HG03442 (cell line): ENCODE measurements at regions not wholly inside any gene's neighbourhood (a gene's known extent, or its start where the extent isn't known, plus 50 kb on each side); places are given as distances from the start of the nearest gene placed in this dataset.

Experiments used
- ATAC-seq: cut with Tn5 transposase; IDR thresholded peaks from one replicate; pipeline ENCODE4 v1.9.1; 2021; ENCODE audit warnings: mild to moderate bottlenecking, moderate library complexity; ENCODE audit not compliant: unreplicated experiment

- ATAC-seq = no peak
These were observed 804.7 kb upstream of the SLITRK1 start for GRCh38 chr13:84686973-84687372.

GRCh38 chr13:84686458-84686857 lies 804.2 kb upstream of the SLITRK1 start:
- ATAC-seq = no peak

DNA sequence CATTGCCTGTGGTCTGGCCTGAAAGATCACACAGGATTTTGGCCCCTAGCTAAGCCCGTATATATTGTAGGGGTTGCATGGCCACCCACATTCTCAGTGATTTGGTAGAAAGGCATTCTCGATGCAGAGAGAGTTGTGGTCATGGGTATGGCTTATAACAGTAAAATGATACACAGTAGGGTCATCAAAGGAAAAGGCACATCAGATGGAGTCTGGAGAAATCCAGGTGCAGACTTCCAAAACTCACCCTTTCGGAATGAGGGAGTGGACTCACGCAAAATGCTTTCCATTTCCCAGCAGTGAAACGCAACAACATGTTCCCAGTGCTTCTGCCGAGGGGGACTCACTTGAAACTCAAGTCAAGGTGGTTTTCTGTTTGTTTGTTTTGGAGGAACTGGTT lies 802.5 kb upstream of the SLITRK1 start:
- no peak for ATAC-seq

GRCh38 chr13:84684048-84684662 lies 801.9 kb upstream of the SLITRK1 start:
- ATAC-seq = no peak

GRCh38 chr13:84683448-84683847 lies 801.2 kb upstream of the SLITRK1 start:
- no peak for ATAC-seq

GRCh38 chr13:84677836-84678235 lies 795.6 kb upstream of the SLITRK1 start:
- no peak for ATAC-seq

GRCh38 chr13:84672616-84673015 lies 790.3 kb upstream of the SLITRK1 start:
- ATAC-seq = no peak

GRCh38 chr13:84670245-84670644 lies 788.0 kb upstream of the SLITRK1 start:
- ATAC-seq = no peak

- ATAC-seq = no peak
These were observed 786.4 kb upstream of the SLITRK1 start for GRCh38 chr13:84668637-84669036.

- ATAC-seq = no peak
These were observed 780.2 kb upstream of the SLITRK1 start for GRCh38 chr13:84662491-84662890.

GRCh38 chr13:84661718-84662117 lies 779.4 kb upstream of the SLITRK1 start:
- ATAC-seq = no peak

GRCh38 chr13:84659359-84659661 lies 777.0 kb upstream of the SLITRK1 start:
- no peak for ATAC-seq

DNA sequence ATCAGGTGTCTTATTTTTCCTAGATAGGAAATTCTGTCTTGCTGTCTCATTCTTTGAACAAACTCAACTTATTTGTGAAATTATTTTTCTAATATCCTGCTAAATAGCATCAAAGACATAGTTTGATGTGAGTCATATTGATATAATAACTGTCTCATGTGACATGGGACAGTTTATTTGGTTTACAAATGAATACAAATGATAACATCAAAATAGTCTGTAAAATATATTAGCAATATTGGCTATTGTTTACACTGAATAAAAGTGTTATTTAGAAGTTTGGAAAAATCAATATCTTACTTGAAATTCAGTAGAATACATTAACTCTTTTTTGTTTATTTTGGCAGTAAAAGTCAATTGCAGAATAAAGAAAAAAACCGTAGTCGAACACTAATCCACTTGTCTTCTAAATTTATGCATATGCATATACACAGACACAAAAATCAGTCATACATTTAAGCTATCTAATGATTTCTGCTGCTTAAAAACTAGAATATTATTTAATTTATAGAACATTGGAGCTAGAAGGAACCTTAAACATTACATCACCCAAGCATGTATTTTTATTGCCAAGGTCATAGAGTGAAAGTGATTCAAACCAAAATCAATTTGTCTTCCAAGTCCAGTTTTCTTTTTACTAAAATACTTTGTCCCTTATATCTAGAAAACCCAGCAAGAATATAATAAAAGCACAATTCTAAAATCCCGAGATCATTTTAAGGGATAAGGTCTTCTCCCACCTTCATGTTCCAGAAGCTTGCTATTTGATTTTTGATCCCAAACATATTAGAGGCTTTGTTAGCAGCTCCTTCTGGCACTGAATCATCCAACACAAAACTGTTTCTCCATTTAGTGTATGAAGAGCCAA lies 776.5 kb upstream of the SLITRK1 start:
- no peak for ATAC-seq

GRCh38 chr13:84655677-84656076 lies 773.4 kb upstream of the SLITRK1 start:
- ATAC-seq = no peak

DNA sequence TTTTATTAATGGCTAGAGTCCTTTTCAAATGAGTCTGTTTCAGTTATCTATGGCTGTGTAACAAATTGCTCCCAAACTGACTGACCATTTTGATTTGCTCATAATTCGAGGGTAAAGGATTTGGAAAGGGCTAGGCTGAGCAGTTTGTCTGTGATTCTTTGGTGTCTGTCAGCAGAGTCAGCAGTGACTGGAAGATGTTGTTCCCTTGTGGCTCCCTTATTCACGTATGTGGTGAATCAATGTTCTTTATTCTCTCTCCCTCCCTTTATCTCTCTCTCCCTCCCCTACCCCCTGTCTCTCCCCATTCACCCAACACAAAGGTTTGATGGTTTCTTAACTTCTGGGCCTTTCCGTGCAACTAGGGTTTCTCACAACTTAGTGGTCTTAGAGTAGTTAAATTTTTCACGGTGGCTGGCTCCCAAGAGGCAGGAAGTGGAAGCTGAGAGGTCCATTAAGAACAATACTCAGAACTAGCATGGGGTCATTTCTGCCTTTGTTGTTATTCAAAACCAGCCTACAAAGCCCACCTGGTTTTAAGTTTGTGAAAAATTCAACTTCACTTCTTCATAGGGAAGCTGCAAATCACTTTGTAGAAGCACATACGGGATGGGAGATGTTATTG lies 772.5 kb upstream of the SLITRK1 start:
- ATAC-seq = no peak

DNA sequence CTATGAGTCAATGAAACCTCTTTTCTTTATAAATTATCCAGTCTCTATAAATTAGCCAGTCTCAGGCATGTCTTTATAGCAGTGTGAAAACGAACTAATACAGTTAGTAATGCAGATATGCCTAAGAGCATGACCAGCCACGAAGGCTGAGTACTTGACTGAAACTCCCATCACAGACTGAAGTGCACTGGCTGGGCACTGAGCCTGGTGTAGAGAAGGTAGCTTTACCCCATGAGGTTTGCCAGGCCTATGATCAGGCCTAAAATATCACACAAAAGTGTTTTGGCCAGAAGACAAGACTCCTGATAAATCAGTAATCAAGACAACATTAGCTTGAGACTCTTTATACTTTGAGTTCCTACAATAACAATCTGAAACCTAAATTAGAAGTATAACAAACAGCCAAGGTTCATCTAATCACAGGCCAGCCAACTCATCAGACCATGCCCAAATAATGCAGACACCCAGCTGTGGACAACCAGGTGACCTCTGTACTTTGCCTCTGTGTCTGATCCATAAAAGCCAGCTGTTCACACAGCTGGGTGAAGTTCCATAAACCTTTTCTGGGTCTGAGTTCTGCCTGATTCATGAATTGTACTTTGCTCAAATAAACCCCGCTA lies 771.8 kb upstream of the SLITRK1 start:
- ATAC-seq = no peak

DNA sequence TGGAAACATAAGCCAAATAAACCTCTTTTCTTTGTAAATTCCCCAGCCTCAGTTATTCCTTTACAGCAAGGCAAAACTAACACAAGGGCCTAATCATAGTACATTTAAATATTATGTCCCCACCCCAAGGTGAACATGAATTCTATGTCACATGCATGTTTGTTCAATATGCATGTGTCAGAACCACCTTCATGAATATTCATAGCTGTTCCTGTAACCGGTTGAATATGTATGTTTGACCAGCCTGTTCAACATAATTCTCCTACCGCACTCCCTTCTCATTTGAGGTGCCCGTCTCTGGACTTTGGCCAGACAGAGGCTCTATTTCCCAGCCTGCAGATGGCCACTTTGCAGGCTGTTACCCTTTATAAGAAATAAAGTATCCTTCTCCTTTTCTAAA lies 769.4 kb upstream of the SLITRK1 start:
- no peak for ATAC-seq

DNA sequence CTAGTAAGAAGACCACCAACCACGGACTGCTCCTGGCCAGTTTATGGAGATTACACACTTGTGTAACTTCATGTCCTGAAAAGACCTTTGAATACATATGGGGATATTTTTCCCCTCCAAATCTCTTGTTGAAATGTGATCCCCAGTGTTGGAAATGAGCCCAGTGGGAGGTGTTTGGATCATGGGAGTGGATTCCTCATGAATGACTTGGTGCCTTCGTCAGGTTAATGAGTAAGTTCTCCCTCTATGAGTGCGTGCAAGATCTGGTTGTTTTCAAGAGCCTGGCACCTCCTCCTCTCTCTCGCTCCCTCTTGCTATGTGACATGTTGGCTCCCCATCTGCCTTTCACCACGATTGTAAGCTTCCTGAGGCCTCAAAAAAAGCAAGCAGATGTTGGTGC lies 769.0 kb upstream of the SLITRK1 start:
- ATAC-seq = no peak

- no peak for ATAC-seq
These were observed 767.6 kb upstream of the SLITRK1 start for GRCh38 chr13:84649853-84650252.

DNA sequence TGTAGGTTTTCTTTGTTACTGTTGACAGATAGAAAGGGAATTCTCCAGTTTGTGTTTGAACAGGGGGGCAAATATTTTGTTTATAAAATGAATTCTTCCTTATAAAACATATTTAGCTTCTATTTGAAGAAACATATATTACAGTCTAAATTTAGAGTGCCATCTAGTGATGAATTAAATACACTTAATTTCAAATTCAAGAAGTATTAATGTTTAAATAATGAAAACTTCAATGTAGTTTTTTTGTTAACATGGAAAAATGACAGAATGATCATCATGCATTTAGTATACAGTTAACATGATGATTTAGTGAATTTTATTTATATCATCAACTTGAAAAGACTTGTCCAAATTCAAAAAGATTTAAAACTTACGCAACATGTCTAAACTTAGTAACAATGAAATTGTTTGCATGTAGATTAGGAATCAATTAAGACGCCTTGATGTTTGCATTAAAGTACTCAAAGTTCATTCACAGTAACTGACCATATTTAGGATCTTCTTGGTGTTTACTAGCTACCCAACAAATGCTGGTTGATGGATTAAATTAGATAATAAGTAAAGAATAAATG lies 765.9 kb upstream of the SLITRK1 start:
- ATAC-seq = no peak

GRCh38 chr13:84646957-84647356 lies 764.7 kb upstream of the SLITRK1 start:
- ATAC-seq = no peak
